Neural cell (in vitro differentiated cells): ENCODE measurements at regions not wholly inside any gene's neighbourhood (a gene's known extent, or its start where the extent isn't known, plus 50 kb on each side); places are given as distances from the start of the nearest gene placed in this dataset.

Source experiments
- EP300 ChIP-seq: fragments of 450-650 bp; conservative IDR thresholded peaks from 2 replicates; pipeline ENCODE4 v1.6.1; 2014; ENCODE audit warnings: antibody characterized with exemption, mild to moderate bottlenecking, moderate library complexity; ENCODE audit not compliant: poor library complexity, severe bottlenecking
- EZH2 ChIP-seq: fragments of 200-600, 300-800 bp; shearing (Covaris generic), sonication (generic); IDR thresholded peaks from 2 replicates; pipeline ENCODE4 v1.6.1; 2014; ENCODE audit warnings: antibody characterized with exemption, low read length, borderline replicate concordance, mild to moderate bottlenecking; ENCODE audit not compliant: insufficient read depth, poor library complexity, severe bottlenecking
- MXI1 ChIP-seq: fragments of 450-650 bp; conservative IDR thresholded peaks from 2 replicates; pipeline ENCODE4 v1.6.1; 2014; ENCODE audit warnings: antibody characterized with exemption, mild to moderate bottlenecking; ENCODE audit not compliant: poor library complexity, severe bottlenecking
- POLR2AphosphoS5 ChIP-seq: IDR thresholded peaks from 2 replicates; pipeline ENCODE4 v1.6.1; 2012
- RAD21 ChIP-seq: fragments of 450-650 bp; conservative IDR thresholded peaks from 2 replicates; pipeline ENCODE4 v1.6.1; 2014; ENCODE audit warnings: antibody characterized with exemption, mild to moderate bottlenecking, moderate library complexity
- REST ChIP-seq: IDR thresholded peaks from 2 replicates; pipeline ENCODE4 v1.6.1; 2012; ENCODE audit warnings: borderline replicate concordance
- SMC3 ChIP-seq: fragments of 450-650 bp; conservative IDR thresholded peaks from 2 replicates; pipeline ENCODE4 v1.6.1; 2014; ENCODE audit warnings: antibody characterized with exemption, mild to moderate bottlenecking, moderate library complexity; ENCODE audit not compliant: poor library complexity
- TAF1 ChIP-seq: IDR thresholded peaks from 2 replicates; pipeline ENCODE4 v1.6.1; 2012; ENCODE audit warnings: low read depth
- TF ChIP-seq, protein P1 (sequence below): fragments of 450-650 bp; IDR thresholded peaks from 2 replicates; pipeline ENCODE4 v1.5.1; 2014; ENCODE audit warnings: antibody characterized with exemption, mild to moderate bottlenecking, moderate library complexity; ENCODE audit not compliant: poor library complexity, severe bottlenecking

GRCh38 chr3:152054315-152054714 is 180.9 kb downstream of the SUCNR1 start:
- no peak for TF ChIP-seq EZH2
- TF ChIP-seq, protein P1, sequence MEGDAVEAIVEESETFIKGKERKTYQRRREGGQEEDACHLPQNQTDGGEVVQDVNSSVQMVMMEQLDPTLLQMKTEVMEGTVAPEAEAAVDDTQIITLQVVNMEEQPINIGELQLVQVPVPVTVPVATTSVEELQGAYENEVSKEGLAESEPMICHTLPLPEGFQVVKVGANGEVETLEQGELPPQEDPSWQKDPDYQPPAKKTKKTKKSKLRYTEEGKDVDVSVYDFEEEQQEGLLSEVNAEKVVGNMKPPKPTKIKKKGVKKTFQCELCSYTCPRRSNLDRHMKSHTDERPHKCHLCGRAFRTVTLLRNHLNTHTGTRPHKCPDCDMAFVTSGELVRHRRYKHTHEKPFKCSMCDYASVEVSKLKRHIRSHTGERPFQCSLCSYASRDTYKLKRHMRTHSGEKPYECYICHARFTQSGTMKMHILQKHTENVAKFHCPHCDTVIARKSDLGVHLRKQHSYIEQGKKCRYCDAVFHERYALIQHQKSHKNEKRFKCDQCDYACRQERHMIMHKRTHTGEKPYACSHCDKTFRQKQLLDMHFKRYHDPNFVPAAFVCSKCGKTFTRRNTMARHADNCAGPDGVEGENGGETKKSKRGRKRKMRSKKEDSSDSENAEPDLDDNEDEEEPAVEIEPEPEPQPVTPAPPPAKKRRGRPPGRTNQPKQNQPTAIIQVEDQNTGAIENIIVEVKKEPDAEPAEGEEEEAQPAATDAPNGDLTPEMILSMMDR: no peak
- no peak for TF ChIP-seq REST
- TF ChIP-seq TAF1: no peak
- no peak for TF ChIP-seq POLR2AphosphoS5
- TF ChIP-seq MXI1: no peak
- TF ChIP-seq EP300: no peak
- no peak for TF ChIP-seq RAD21
- no peak for TF ChIP-seq SMC3
